WTC11 (cell line): ENCODE measurements at regions not wholly inside any gene's neighbourhood (a gene's known extent, or its start where the extent isn't known, plus 50 kb on each side); places are given as distances from the start of the nearest gene placed in this dataset.

Source experiments
- AR ChIP-seq: fragments of 250-450 bp; sonication (Bioruptor Pico); IDR thresholded peaks from 2 replicates; pipeline ENCODE4 v1.9.0; 2021; ENCODE audit warnings: mild to moderate bottlenecking
- ATF2 ChIP-seq: sonication (generic); formaldehyde crosslinking; IDR thresholded peaks from 2 replicates; pipeline ENCODE4 v1.8.1; 2022; ENCODE audit warnings: low read depth, missing genetic modification reagents, borderline replicate concordance
- CTCF ChIP-seq: fragments of 200-600 bp; IDR thresholded peaks from 2 replicates; pipeline ENCODE4 v1.8.0; 2022; ENCODE audit warnings: antibody characterized with exemption
- E2F5 ChIP-seq: sonication (generic); formaldehyde crosslinking; IDR thresholded peaks from 2 replicates; pipeline ENCODE4 v1.8.1; 2022; ENCODE audit warnings: mild to moderate bottlenecking, moderate library complexity, missing genetic modification reagents
- ETV6 ChIP-seq: sonication (generic); formaldehyde crosslinking; IDR thresholded peaks from 2 replicates; pipeline ENCODE4 v1.8.1; 2022; ENCODE audit warnings: mild to moderate bottlenecking, missing genetic modification reagents
- HMGA2 ChIP-seq: fragments of 250-450 bp; sonication (Bioruptor Pico); IDR thresholded peaks from 2 replicates; pipeline ENCODE4 v1.4.0; 2021; ENCODE audit warnings: mild to moderate bottlenecking, moderate library complexity
- NFYB ChIP-seq: sonication (generic); formaldehyde crosslinking; conservative IDR thresholded peaks from 2 replicates; pipeline ENCODE4 v1.8.0; 2022; ENCODE audit warnings: low read depth, missing genetic modification reagents
- USF1 ChIP-seq: sonication (generic); formaldehyde crosslinking; IDR thresholded peaks from 2 replicates; pipeline ENCODE4 v1.8.0; 2022; ENCODE audit warnings: mild to moderate bottlenecking, missing genetic modification reagents
- USF2 ChIP-seq: sonication (generic); formaldehyde crosslinking; IDR thresholded peaks from 2 replicates; pipeline ENCODE4 v1.8.1; 2023; ENCODE audit warnings: mild to moderate bottlenecking, missing genetic modification reagents, moderate library complexity
- ZNF219 ChIP-seq: sonication (generic); formaldehyde crosslinking; IDR thresholded peaks from 2 replicates; pipeline ENCODE4 v1.8.0; 2023; ENCODE audit warnings: missing genetic modification reagents, mild to moderate bottlenecking, borderline replicate concordance
- ZNF317 ChIP-seq: sonication (generic); formaldehyde crosslinking; IDR thresholded peaks from 2 replicates; pipeline ENCODE4 v1.8.1; 2023; ENCODE audit warnings: low read depth, mild to moderate bottlenecking, moderate library complexity, missing genetic modification reagents, borderline replicate concordance
- ZNF423 ChIP-seq: fragments of 250-450 bp; sonication (Bioruptor Pico); IDR thresholded peaks from 2 replicates; pipeline ENCODE4 v2.1.2; 2022; ENCODE audit warnings: mild to moderate bottlenecking, moderate library complexity
- ZNF512 ChIP-seq: sonication (generic); formaldehyde crosslinking; IDR thresholded peaks from 2 replicates; pipeline ENCODE4 v1.8.1; 2022; ENCODE audit warnings: missing genetic modification reagents, borderline replicate concordance

- TF ChIP-seq CTCF (no peak), NFYB (CRISPR knock-in tag) (no peak), ZNF219 (CRISPR knock-in tag) (no peak), ZNF317 (no peak), ZNF512 (CRISPR knock-in tag) (no peak), USF2 (no peak), E2F5 (CRISPR knock-in tag) (no peak), USF1 (CRISPR knock-in tag) (no peak), HMGA2 (CRISPR knock-in tag) (no peak), ATF2 (no peak), ETV6 (no peak), ZNF423 (CRISPR knock-in tag) (no peak), AR (no peak)
Observed at GRCh38 chr3:144112437-144112836, 140.8 kb downstream of the DIPK2A start.
